Renal cortical epithelial cell (primary cell): ENCODE measurements at regions not wholly inside any gene's neighbourhood (a gene's known extent, or its start where the extent isn't known, plus 50 kb on each side); places are given as distances from the start of the nearest gene placed in this dataset.
A peak's percentile ranks its signal among the peaks of the same experiment; 100 is the strongest.

Experiments used
- DNase-seq: peaks from one replicate; pipeline ENCODE4 v3.0.0-alpha.2; 2011; ENCODE audit warnings: low read depth

- DNase-seq: no peak
These were observed 1274.0 kb upstream of the CELF2 start for GRCh38 chr10:9743639-9744038.

- DNase-seq: no peak
These were observed 1272.5 kb upstream of the CELF2 start for GRCh38 chr10:9745158-9745557.

- no peak for DNase-seq
These were observed 1260.5 kb upstream of the CELF2 start for GRCh38 chr10:9757176-9757575.

GRCh38 chr10:9759596-9759995 is 1258.1 kb upstream of the CELF2 start:
- DNase-seq: no peak

- no peak for DNase-seq
These were observed 1254.6 kb upstream of the CELF2 start for GRCh38 chr10:9762966-9763656.

- no peak for DNase-seq
These were observed 1250.9 kb upstream of the CELF2 start for GRCh38 chr10:9766762-9767161.

- peak; percentile 38 for DNase-seq
These were observed 1236.0 kb upstream of the CELF2 start for GRCh38 chr10:9781666-9782065.

GRCh38 chr10:9786101-9786500 is 1231.6 kb upstream of the CELF2 start:
- peak; percentile 29 for DNase-seq

- DNase-seq: peak; percentile 38
These were observed 1231.1 kb upstream of the CELF2 start for GRCh38 chr10:9786576-9786975.

- no peak for DNase-seq
These were observed 1227.7 kb upstream of the CELF2 start for GRCh38 chr10:9789996-9790395.

- DNase-seq: peak; percentile 54
These were observed 1225.5 kb upstream of the CELF2 start for GRCh38 chr10:9792181-9792580.

GRCh38 chr10:9796564-9796963 is 1221.1 kb upstream of the CELF2 start:
- DNase-seq: no peak

GRCh38 chr10:9800011-9800410 is 1217.7 kb upstream of the CELF2 start:
- DNase-seq: no peak

GRCh38 chr10:9800571-9800970 is 1217.1 kb upstream of the CELF2 start:
- no peak for DNase-seq

- no peak for DNase-seq
These were observed 1209.8 kb upstream of the CELF2 start for GRCh38 chr10:9807846-9808245.

- DNase-seq: no peak
These were observed 1206.1 kb upstream of the CELF2 start for GRCh38 chr10:9811601-9812000.

GRCh38 chr10:9814285-9814864 is 1203.3 kb upstream of the CELF2 start:
- peak; percentile 4 for DNase-seq

- no peak for DNase-seq
These were observed 1197.7 kb upstream of the CELF2 start for GRCh38 chr10:9819756-9820494.

- peak; percentile 14 for DNase-seq
These were observed 1194.3 kb upstream of the CELF2 start for GRCh38 chr10:9823268-9823930.

- peak; percentile 94 for DNase-seq
These were observed 1193.0 kb upstream of the CELF2 start for GRCh38 chr10:9824631-9825071.

- DNase-seq: peak; percentile 4
These were observed 1192.1 kb upstream of the CELF2 start for GRCh38 chr10:9825491-9826018.

- no peak for DNase-seq
These were observed 1189.6 kb upstream of the CELF2 start for GRCh38 chr10:9828110-9828509.
